Heart left ventricle (tissue), 16 donors: ENCODE measurements at regions not wholly inside any gene's neighbourhood (a gene's known extent, or its start where the extent isn't known, plus 50 kb on each side); places are given as distances from the start of the nearest gene placed in this dataset.

ENCODE experiments used
- ATAC-seq, 4 donors: fragments of 200-7000 bp; cut with Tn5 transposase; one replicate each; pipeline ENCODE4 v1.9.1; 2020 to 2022; ENCODE audit warnings: moderate library complexity in 4 of 4, mild to moderate bottlenecking in 3 of 4, moderate number of reproducible peaks in 1 of 4
- DNase-seq, 5 donors: peaks; one replicate each; pipeline ENCODE4 v3.0.0-alpha.2; 2020
- H3K27ac ChIP-seq, 12 donors: fragments of 200-600 bp; sonication (generic) in 4 of 12; one replicate each; pipeline versions ENCODE4 v1.5.0 to v1.8.0; 2016 to 2022; ENCODE audit warnings: mild to moderate bottlenecking in 2 of 12
- H3K27me3 ChIP-seq, 9 donors: fragments of 200-600 bp; sonication (generic) in 2 of 9; one replicate each; pipeline versions ENCODE4 v1.5.1 to v1.8.0; 2016 to 2022; ENCODE audit warnings: mild to moderate bottlenecking in 3 of 9
- H3K36me3 ChIP-seq, 9 donors: fragments of 200-600 bp; sonication (generic) in 2 of 9; one replicate each; pipeline versions ENCODE4 v1.5.0 to v1.8.0; 2018 to 2022; ENCODE audit warnings: mild to moderate bottlenecking in 2 of 9
- H3K4me1 ChIP-seq, 12 donors: fragments of 200-600 bp; sonication (generic) in 4 of 12; one replicate each; pipeline versions ENCODE4 v1.5.0 to v1.8.0; 2016 to 2022; ENCODE audit warnings: mild to moderate bottlenecking in 3 of 12
- H3K4me3 ChIP-seq, 12 donors: fragments of 200-600 bp; sonication (generic) in 4 of 12; one replicate each; pipeline versions ENCODE4 v1.5.0 to v1.8.0; 2017 to 2022; ENCODE audit warnings: mild to moderate bottlenecking in 9 of 12, moderate library complexity in 4 of 12
- H3K9me3 ChIP-seq, 12 donors: fragments of 200-600 bp; sonication (generic) in 4 of 12; one replicate each; pipeline versions ENCODE4 v1.5.0 to v1.8.0; 2016 to 2022; ENCODE audit warnings: mild to moderate bottlenecking in 1 of 12
- CTCF ChIP-seq, 12 donors: fragments of 200-600 bp; sonication (generic) in 4 of 12; IDR thresholded peaks; one replicate each; pipeline versions ENCODE4 v1.5.0 to v1.8.0; 2018 to 2022; ENCODE audit warnings: antibody characterized with exemption in 12 of 12, mild to moderate bottlenecking in 5 of 12
- POLR2A ChIP-seq, 2 donors: fragments of 450-650 bp; IDR thresholded peaks; one replicate each; pipeline ENCODE4 v1.6.1; 2017; ENCODE audit warnings: antibody characterized with exemption in 2 of 2, mild to moderate bottlenecking in 2 of 2, moderate library complexity in 2 of 2
- WGBS, 4 donors: extraction: QIAGEN DNeasy Blood & Tissue Kit in 2 of 4; methylation state at CpG; one replicate each; pipeline versions ENCODE4 v1.1.5 to v1.1.7; 2013 to 2018; 5-methylcytosine and 5-hydroxymethylcytosine counted together
- intact Hi-C, 10 donors: fragments of 100-400 bp; cut with DNase I; formaldehyde crosslinking; loops; one replicate each; pipeline versions ENCODE4 v1.11.1 to v1.14.2; 2022
- donor health status: ischemic (EF 13 %, LVEDD 7.1; RV severe dilation, severe dysfunction).
- donor health status: healthy with polysubstance abuse.
- donor health status: DM: no; HTN: yes; CAD: no.
- donor health status: DM: no; HTN: no; CAD: no.
- donor health status: ischemic (EF 25% LVEDD 6.9; RV normal size, moderate dysfunction).
- donor health status: ischemic (EF 25% LVEDD 5.7; RV mildly dilated, moderate dysfunction).
- donor health status: healthy.
- donor health status: DM: yes; HTN: yes; CAD: no.
- donor health status: ischemic (EF 35%, LVEDD 5.7; RV mildly dilated, moderate dysfunction).
- donor health status: nonischemic (EF 11% LVEDD 7.7; RV severe dilation, severe dysfunction).
- donor health status: DM: yes; HTN: yes; CAD: no.
- donor health status: PGD.
- donor health status: ischemic (EF 29% LVEDD 5.4; RV normal size, mild dysfunction).
- donor health status: nonischemic (EF 23%, LVEDD 6.1; RV moderate dilation, normal function).

- no peak for ATAC-seq
- intact Hi-C loops = no loop called here
Measured at GRCh38 chr14:87187786-87188185, 805.2 kb downstream of the GALC start.

DNA sequence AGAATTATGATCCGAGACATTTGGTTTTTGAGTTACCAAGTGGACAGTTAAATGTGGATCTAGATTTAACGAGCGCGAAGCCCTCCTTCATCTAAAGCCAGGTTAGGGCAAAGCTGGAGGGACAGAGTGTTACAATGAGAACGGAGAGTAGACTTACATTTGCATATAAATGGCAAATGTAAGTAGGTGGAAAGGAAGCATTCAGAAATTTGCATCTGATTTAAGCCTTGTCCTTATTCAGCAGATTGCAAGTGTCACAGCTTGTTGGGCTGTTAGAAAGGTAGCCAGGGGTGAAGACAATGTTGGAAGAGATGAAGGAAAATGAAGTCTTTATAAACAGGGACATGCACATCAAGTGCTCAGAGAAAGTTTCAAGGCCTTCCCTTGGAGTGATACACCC is 806.2 kb downstream of the GALC start:
- H3K4me3 ChIP-seq = no peak overlapping the region
- H3K36me3 ChIP-seq = no peaks in the 10 kb centered on the region
- 57 to 77% (median 62%) methylated on average over 5 of the region's 5 CpGs for whole genome bisulfite sequencing, 4 donors
- no peak for DNase-seq
- no peaks in the 10 kb centered on the region for H3K9me3 ChIP-seq
- H3K4me1 ChIP-seq = no peaks in the 10 kb centered on the region
- H3K27me3 ChIP-seq = no peaks in the 10 kb centered on the region
- no peak overlapping the region for H3K27ac ChIP-seq
- no peak for ATAC-seq
- intact Hi-C loops = no loop called here
- no peak for TF ChIP-seq CTCF (IDR thresholded peaks at IDR 0.05)
- TF ChIP-seq POLR2A (IDR thresholded peaks at IDR 0.05) = no peak

More at GRCh38 chr14:87187786-87188185, 805.2 kb downstream of the GALC start:
- Histone ChIP-seq H3K27ac (no peak overlapping the region), H3K27me3 (no peaks in the 10 kb centered on the region), H3K36me3 (no peaks in the 10 kb centered on the region), H3K4me1 (no peaks in the 10 kb centered on the region), H3K4me3 (no peak overlapping the region), H3K9me3 (no peaks in the 10 kb centered on the region)
- TF ChIP-seq CTCF (IDR thresholded peaks at IDR 0.05) = no peak
- TF ChIP-seq POLR2A (IDR thresholded peaks at IDR 0.05) = no peak
- no peak for DNase-seq
- 86 to 91% (median 88%) methylated on average over 4 of the region's 4 CpGs for WGBS, 4 donors

- Histone ChIP-seq H3K4me1 (no peaks in the 10 kb centered on the region), H3K27me3 (no peaks in the 10 kb centered on the region), H3K27ac (no peak overlapping the region), H3K4me3 (no peak overlapping the region), H3K9me3 (no peaks in the 10 kb centered on the region), H3K36me3 (no peaks in the 10 kb centered on the region)
- ATAC-seq = no peak
- DNase-seq = no peak
- TF ChIP-seq CTCF (IDR thresholded peaks at IDR 0.05) = no peak
- TF ChIP-seq POLR2A (IDR thresholded peaks at IDR 0.05) = no peak
- 59 to 71% (median 61%) methylated on average over 10 of the region's 10 CpGs for WGBS, 4 donors
- intact Hi-C loops = no loop called here
Measured at GRCh38 chr14:87185961-87186560, 806.9 kb downstream of the GALC start.

DNA sequence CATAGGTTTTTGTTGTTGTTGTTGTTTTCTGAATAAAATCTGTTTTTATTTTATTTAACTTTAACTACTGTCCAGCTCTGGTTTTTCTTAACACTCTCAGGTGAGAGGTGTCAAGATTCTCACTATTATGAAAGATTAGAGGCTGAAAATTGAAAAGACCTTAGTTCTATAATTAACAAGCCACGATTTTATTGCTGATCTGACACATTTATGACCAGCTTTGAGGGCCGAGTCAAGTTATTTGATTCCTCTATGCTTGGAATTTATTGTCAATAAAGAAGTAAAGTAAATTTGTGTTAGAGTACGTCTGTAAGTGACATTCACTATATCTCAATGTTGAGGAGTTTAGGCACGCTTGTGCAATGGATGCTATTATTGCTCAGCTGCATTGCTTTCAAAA is 808.8 kb downstream of the GALC start:
- Histone ChIP-seq H3K4me1 (no peaks in the 10 kb centered on the region), H3K27ac (no peak overlapping the region), H3K9me3 (no peaks in the 10 kb centered on the region), H3K27me3 (no peaks in the 10 kb centered on the region), H3K36me3 (no peaks in the 10 kb centered on the region), H3K4me3 (no peak overlapping the region)
- DNase-seq (no peak), ATAC-seq (no peak)
- TF ChIP-seq POLR2A (IDR thresholded peaks at IDR 0.05) = no peak
- TF ChIP-seq CTCF (IDR thresholded peaks at IDR 0.05) = no peak
- intact Hi-C loops = no loop called here
- WGBS, 4 donors = 75 to 86% (median 80%) methylated on average over 4 of the region's 4 CpGs
